ENCODE measurements at regions not wholly inside any gene's neighbourhood (a gene's known extent, or its start where the extent isn't known, plus 50 kb on each side); places are given as distances from the start of the nearest gene placed in this dataset.

GRCh38 chr12:23349564-23349963 lies 599.9 kb downstream of the SOX5 start:
- DNase-seq (no peak), ATAC-seq (ENCODE audit: low read depth) (no peak)
- no peak overlapping the region for H2AFZ ChIP-seq (ENCODE audit: insufficient read depth, low read depth, low read length, poor library complexity, severe bottlenecking)
- H3K9ac ChIP-seq (ENCODE audit: low read length), result no peak overlapping the region
- Mint-ChIP-seq H3K9me3 (ENCODE audit: insufficient read depth) (no peaks in the 10 kb centered on the region), H3K27me3 (peaks cover 4% of the 10 kb centered on the region), H3K4me1 (no peaks in the 10 kb centered on the region), H3K4me3 (no peak overlapping the region), H3K27ac (no peak overlapping the region)
- H3K27ac ChIP-seq (ENCODE audit: low read length in 2 of 2), result no peak overlapping the region
- H3K27me3 ChIP-seq (replicated peaks in 1 of 4; ENCODE audit: control extremely low read depth in 1 of 4, control insufficient read depth in 3 of 4, insufficient read depth in 4 of 4, low read length in 3 of 4), result no peaks in the 10 kb centered on the region
- CTCF ChIA-PET, result no interaction called here
- intact Hi-C loops (cut with micrococcal nuclease), result no loop called here
- POLR2A ChIA-PET, result no interaction called here
- no peaks in the 10 kb centered on the region for H3K79me2 ChIP-seq (ENCODE audit: control insufficient read depth, insufficient read depth, low read length)
- H3K4me1 ChIP-seq (ENCODE audit: control insufficient read depth in 2 of 2, insufficient read depth in 2 of 2, low read length in 2 of 2), result no peaks in the 10 kb centered on the region
- no peaks in the 10 kb centered on the region for H3K9me3 ChIP-seq (ENCODE audit: control extremely low read depth in 1 of 3, control insufficient read depth in 2 of 3, insufficient read depth in 1 of 3, low read length in 2 of 3)
- H4K20me1 ChIP-seq (ENCODE audit: control insufficient read depth, insufficient read depth, low read length, poor library complexity, severe bottlenecking), result no peaks in the 10 kb centered on the region
- WGBS (ENCODE audit: insufficient coverage), result no CpG with 5 or more reads among the region's 3 CpGs
- no peak for TF ChIP-seq EZH2 (IDR thresholded peaks at IDR 0.05; ENCODE audit: borderline replicate concordance, insufficient read depth, low read depth, low read length, poor library complexity, severe bottlenecking)
- no peaks in the 10 kb centered on the region for H3K36me3 ChIP-seq (replicated peaks in 1 of 2; ENCODE audit: control extremely low read depth in 1 of 2, control insufficient read depth in 1 of 2, extremely low read depth in 1 of 2, insufficient read depth in 2 of 2, low read length in 1 of 2)
- H3K4me2 ChIP-seq (replicated peaks; ENCODE audit: low read depth, low read length, poor library complexity, severe bottlenecking), result no peak overlapping the region
- no peak overlapping the region for H3K4me3 ChIP-seq (ENCODE audit: control extremely low read depth in 1 of 5, extremely low read depth in 1 of 5, insufficient read depth in 1 of 5, low read depth in 2 of 5, low read length in 4 of 5)

GRCh38 chr12:23350808-23351207 lies 598.7 kb downstream of the SOX5 start:
- no peak overlapping the region for H3K4me3 Mint-ChIP-seq
- intact Hi-C loops (cut with micrococcal nuclease), result no loop called here
- H2AFZ ChIP-seq (ENCODE audit: insufficient read depth, low read depth, low read length, poor library complexity, severe bottlenecking), result no peak overlapping the region
- no CpG with 5 or more reads among the region's 2 CpGs for WGBS (ENCODE audit: insufficient coverage)
- TF ChIP-seq EZH2 (IDR thresholded peaks at IDR 0.05; ENCODE audit: borderline replicate concordance, insufficient read depth, low read depth, low read length, poor library complexity, severe bottlenecking) (no peak), CTCF (IDR thresholded peaks at IDR 0.05) (no peak)
- no peak overlapping the region for H3K9ac ChIP-seq (ENCODE audit: low read length)
- ChIA-PET CTCF (no interaction called here), POLR2A (no interaction called here)
- no peaks in the 10 kb centered on the region for H3K36me3 ChIP-seq (replicated peaks in 1 of 2; ENCODE audit: control extremely low read depth in 1 of 2, control insufficient read depth in 1 of 2, extremely low read depth in 1 of 2, insufficient read depth in 2 of 2, low read length in 1 of 2)
- ATAC-seq (ENCODE audit: low read depth), result no peak
- no peaks in the 10 kb centered on the region for H4K20me1 ChIP-seq (ENCODE audit: control insufficient read depth, insufficient read depth, low read length, poor library complexity, severe bottlenecking)
- no peak overlapping the region for H3K4me2 ChIP-seq (replicated peaks; ENCODE audit: low read depth, low read length, poor library complexity, severe bottlenecking)
- no peaks in the 10 kb centered on the region for H3K9me3 Mint-ChIP-seq (ENCODE audit: insufficient read depth)
- no peaks in the 10 kb centered on the region for H3K4me1 Mint-ChIP-seq
- H3K27me3 ChIP-seq (replicated peaks in 1 of 4; ENCODE audit: control extremely low read depth in 1 of 4, control insufficient read depth in 3 of 4, insufficient read depth in 4 of 4, low read length in 3 of 4), result no peaks in the 10 kb centered on the region
- H3K79me2 ChIP-seq (ENCODE audit: control insufficient read depth, insufficient read depth, low read length), result no peaks in the 10 kb centered on the region
- H3K9me3 ChIP-seq (ENCODE audit: control extremely low read depth in 1 of 3, control insufficient read depth in 2 of 3, insufficient read depth in 1 of 3, low read length in 2 of 3), result no peaks in the 10 kb centered on the region
- H3K4me1 ChIP-seq (ENCODE audit: control insufficient read depth in 2 of 2, insufficient read depth in 2 of 2, low read length in 2 of 2), result no peaks in the 10 kb centered on the region
- H3K27me3 Mint-ChIP-seq, result peaks cover 4% of the 10 kb centered on the region
- DNase-seq, result no peak
- H3K27ac Mint-ChIP-seq, result no peak overlapping the region
- no peak overlapping the region for H3K4me3 ChIP-seq (ENCODE audit: control extremely low read depth in 1 of 5, extremely low read depth in 1 of 5, insufficient read depth in 1 of 5, low read depth in 2 of 5, low read length in 4 of 5)
- no peak overlapping the region for H3K27ac ChIP-seq (ENCODE audit: low read length in 2 of 2)

All from B cell (primary cell).